DMS153 (cell line): ENCODE measurements at regions not wholly inside any gene's neighbourhood (a gene's known extent, or its start where the extent isn't known, plus 50 kb on each side); places are given as distances from the start of the nearest gene placed in this dataset.
A peak's percentile ranks its signal among the peaks of the same experiment; 100 is the strongest.
"Not testable (repeated sequence)": the region's sequence is repeated elsewhere in the genome, so short reads cannot be mapped to it uniquely, and the experiment has no call there.

Source experiments
- DNase-seq: peaks from one replicate; lab custom pipeline; 2025; lab: John Stamatoyannopoulos, UW

GRCh38 chr3:8311321-8311720 is 190.3 kb upstream of the LMCD1 start:
- DNase-seq, result no peak

- no peak for DNase-seq
Measured at GRCh38 chr3:8312685-8313084, 188.9 kb upstream of the LMCD1 start.

- DNase-seq, result no peak
Measured at GRCh38 chr3:8313560-8314267, 187.9 kb upstream of the LMCD1 start.

GRCh38 chr3:8315526-8315925 is 186.1 kb upstream of the LMCD1 start:
- not testable (repeated sequence) for DNase-seq

- DNase-seq, result peak; percentile 63
Measured at GRCh38 chr3:8317661-8318649, 183.7 kb upstream of the LMCD1 start.

- no peak for DNase-seq
Measured at GRCh38 chr3:8319935-8320634, 181.5 kb upstream of the LMCD1 start.

- DNase-seq, result no peak
Measured at GRCh38 chr3:8320711-8321458, 180.7 kb upstream of the LMCD1 start.

- DNase-seq, result no peak
Measured at GRCh38 chr3:8324747-8325146, 176.9 kb upstream of the LMCD1 start.

GRCh38 chr3:8325306-8325705 is 176.3 kb upstream of the LMCD1 start:
- no peak for DNase-seq

- not testable (repeated sequence) for DNase-seq
Measured at GRCh38 chr3:8325833-8326232, 175.8 kb upstream of the LMCD1 start.

GRCh38 chr3:8327739-8328138 is 173.9 kb upstream of the LMCD1 start:
- no peak for DNase-seq

GRCh38 chr3:8328967-8329366 is 172.7 kb upstream of the LMCD1 start:
- DNase-seq, result no peak

- DNase-seq, result no peak
Measured at GRCh38 chr3:8329598-8329997, 172.0 kb upstream of the LMCD1 start.

GRCh38 chr3:8336456-8336855 is 165.2 kb upstream of the LMCD1 start:
- no peak for DNase-seq

- DNase-seq, result no peak
Measured at GRCh38 chr3:8338424-8338823, 163.2 kb upstream of the LMCD1 start.

GRCh38 chr3:8341821-8342247 is 159.8 kb upstream of the LMCD1 start:
- no peak for DNase-seq

- no peak for DNase-seq
Measured at GRCh38 chr3:8343058-8343457, 158.6 kb upstream of the LMCD1 start.

GRCh38 chr3:8345398-8345797 is 156.2 kb upstream of the LMCD1 start:
- DNase-seq, result peak; percentile 3

GRCh38 chr3:8348076-8348475 is 153.5 kb upstream of the LMCD1 start:
- DNase-seq, result no peak

GRCh38 chr3:8352475-8352874 is 149.1 kb upstream of the LMCD1 start:
- no peak for DNase-seq

- no peak for DNase-seq
Measured at GRCh38 chr3:8353364-8353763, 148.3 kb upstream of the LMCD1 start.

- no peak for DNase-seq
Measured at GRCh38 chr3:8355346-8355745, 146.3 kb upstream of the LMCD1 start.
